SK-N-SH (cell line): ENCODE measurements at regions not wholly inside any gene's neighbourhood (a gene's known extent, or its start where the extent isn't known, plus 50 kb on each side); places are given as distances from the start of the nearest gene placed in this dataset.

Experiments used
- CTCF ChIA-PET: fragments of 300-600, 350-600 bp; formaldehyde crosslinking; extraction: SDS; loops from one replicate; lab custom pipeline; 2021; lab: Yijun Ruan, JAX
- POLR2A ChIA-PET: fragments of 350-600 bp; sonication (Branson Sonifier 250); formaldehyde crosslinking; extraction: SDS; loops from one replicate; lab custom pipeline; 2020; ENCODE audit warnings: antibody characterized with exemption, inconsistent platforms; lab: Yijun Ruan, JAX
- DNase-seq: peaks from one replicate; pipeline ENCODE4 v3.0.0; 2012
- H2AFZ ChIP-seq: fragments of 200-600 bp; sonication (generic); 2 replicates; pipeline ENCODE4 v1.8.1; 2016; ENCODE audit warnings: antibody characterized with exemption, mild to moderate bottlenecking, low read depth
- H3F3A ChIP-seq: fragments of 200-600 bp; sonication (generic); replicated peaks from 2 replicates; pipeline ENCODE3; 2016; ENCODE audit warnings: antibody characterized with exemption, mild to moderate bottlenecking; ENCODE audit not compliant: insufficient read depth
- H3K27ac ChIP-seq, 2 experiments: fragments of 200-500 bp in 1 of 2; fragments of 200-600 bp in 1 of 2; sonication (Bioruptor generic) in 1 of 2; sonication (generic), shearing (Covaris generic) in 1 of 2; 2 replicates each; pipeline versions ENCODE4 v1.5.1 to v1.6.1; 2014 to 2016; ENCODE audit warnings: low read depth in 2 of 2, inconsistent platforms in 1 of 2, low read length in 1 of 2, mild to moderate bottlenecking in 1 of 2, mixed read lengths in 1 of 2
- H3K27me3 ChIP-seq: fragments of 200-600 bp; sonication (generic), shearing (Covaris generic); 2 replicates; pipeline ENCODE4 v1.6.1; 2016; ENCODE audit warnings: mixed run types; ENCODE audit not compliant: insufficient read depth
- H3K36me3 ChIP-seq, 2 experiments: fragments of 200-500 bp in 1 of 2; fragments of 200-600 bp in 1 of 2; sonication (Bioruptor generic) in 1 of 2; sonication (generic) in 1 of 2; replicated peaks in 1 of 2; 2 replicates each; pipeline versions ENCODE3 to v1.5.1; 2014 to 2016; ENCODE audit warnings: low read length in 1 of 2, mild to moderate bottlenecking in 1 of 2; ENCODE audit not compliant: insufficient read depth in 2 of 2, control insufficient read depth in 1 of 2
- H3K4me1 ChIP-seq, 2 experiments: fragments of 200-500 bp in 1 of 2; fragments of 200-600 bp in 1 of 2; sonication (Bioruptor generic) in 1 of 2; sonication (generic), shearing (Covaris generic) in 1 of 2; 2 replicates each; pipeline versions ENCODE4 v1.5.1 to v1.6.1; 2014 to 2016; ENCODE audit warnings: low read depth in 1 of 2, low read length in 1 of 2, mixed run types in 1 of 2; ENCODE audit not compliant: insufficient read depth in 2 of 2, control insufficient read depth in 1 of 2
- H3K4me2 ChIP-seq: fragments of 200-600 bp; sonication (generic), shearing (Covaris generic); 2 replicates; pipeline ENCODE4 v1.6.1; 2017; ENCODE audit warnings: mixed run types
- H3K4me3 ChIP-seq, 2 experiments: fragments of 200-500 bp in 1 of 2; fragments of 200-600 bp in 1 of 2; sonication (Bioruptor generic) in 1 of 2; sonication (generic), shearing (Covaris generic) in 1 of 2; 2 replicates each; pipeline versions ENCODE4 v1.5.1 to v1.8.1; 2014 to 2016; ENCODE audit warnings: low read depth in 2 of 2, inconsistent platforms in 1 of 2, low read length in 1 of 2, mild to moderate bottlenecking in 1 of 2, mixed read lengths in 1 of 2, moderate library complexity in 1 of 2
- H3K79me2 ChIP-seq: fragments of 200-600 bp; sonication (generic); 2 replicates; pipeline ENCODE4 v1.8.1; 2017; ENCODE audit warnings: mild to moderate bottlenecking; ENCODE audit not compliant: insufficient read depth
- H3K9ac ChIP-seq: fragments of 200-600 bp; sonication (generic); 2 replicates; pipeline ENCODE4 v1.6.1; 2017; ENCODE audit warnings: mixed run types
- H3K9me2 ChIP-seq: fragments of 200-600 bp; sonication (generic); 2 replicates; pipeline ENCODE4 v1.6.1; 2017; ENCODE audit warnings: mixed run types
- H3K9me3 ChIP-seq: fragments of 200-600 bp; sonication (generic); 2 replicates; pipeline ENCODE4 v1.6.1; 2017; ENCODE audit warnings: mixed run types, mild to moderate bottlenecking, moderate library complexity
- H4K20me1 ChIP-seq: fragments of 200-600 bp; sonication (generic); 2 replicates; pipeline ENCODE4 v1.6.1; 2017; ENCODE audit warnings: mild to moderate bottlenecking, mixed run types; ENCODE audit not compliant: insufficient read depth
- CHD2 ChIP-seq: fragments of 150-350 bp; IDR thresholded peaks from 2 replicates; pipeline ENCODE4 v1.6.1; 2018; ENCODE audit warnings: low read length; ENCODE audit not compliant: partially characterized antibody
- ELF1 ChIP-seq: IDR thresholded peaks from 2 replicates; pipeline ENCODE4 v1.4.0; 2012
- EP300 ChIP-seq, 2 experiments: IDR thresholded peaks; 2 replicates each; pipeline versions ENCODE4 v1.4.0 to v1.6.1; 2012; ENCODE audit warnings: borderline replicate concordance in 1 of 2, low read depth in 1 of 2, low read length in 1 of 2
- FOSL2 ChIP-seq: IDR thresholded peaks from 2 replicates; pipeline ENCODE4 v1.4.0; 2012; ENCODE audit warnings: low read depth, mild to moderate bottlenecking, moderate library complexity, borderline replicate concordance
- FOXJ3 ChIP-seq: sonication (generic); formaldehyde crosslinking; IDR thresholded peaks from 2 replicates; pipeline ENCODE4 v1.5.1; 2020; ENCODE audit warnings: mild to moderate bottlenecking, missing genetic modification reagents
- FOXM1 ChIP-seq: IDR thresholded peaks from 2 replicates; pipeline ENCODE4 v1.4.0; 2012; ENCODE audit warnings: low read depth, mild to moderate bottlenecking
- GATA2 ChIP-seq: sonication (generic); formaldehyde crosslinking; IDR thresholded peaks from 2 replicates; pipeline ENCODE4 v1.5.0; 2020; ENCODE audit warnings: mild to moderate bottlenecking, missing genetic modification reagents
- MEF2A ChIP-seq: IDR thresholded peaks from 2 replicates; pipeline ENCODE4 v1.4.0; 2012; ENCODE audit warnings: low read depth, borderline replicate concordance
- NFIC ChIP-seq: IDR thresholded peaks from 2 replicates; pipeline ENCODE4 v1.4.0; 2012; ENCODE audit warnings: borderline replicate concordance
- NRF1 ChIP-seq: IDR thresholded peaks from 2 replicates; pipeline ENCODE4 v1.6.1; 2012; ENCODE audit warnings: low read depth, mild to moderate bottlenecking, low read length
- POLR2AphosphoS5 ChIP-seq: IDR thresholded peaks from 2 replicates; pipeline ENCODE4 v1.6.1; 2012; ENCODE audit warnings: low read depth, low read length
- RAD21 ChIP-seq: IDR thresholded peaks from 2 replicates; pipeline ENCODE4 v1.6.1; 2012; ENCODE audit warnings: mild to moderate bottlenecking, low read length
- RCOR1 ChIP-seq: fragments of 150-350 bp; IDR thresholded peaks from 2 replicates; pipeline ENCODE4 v1.6.1; 2017; ENCODE audit warnings: antibody characterized with exemption, low read length
- RFX5 ChIP-seq: IDR thresholded peaks from 2 replicates; pipeline ENCODE4 v1.6.1; 2012; ENCODE audit warnings: mild to moderate bottlenecking, improper control_type of control experiment, low read length
- SIN3A ChIP-seq: IDR thresholded peaks from 2 replicates; pipeline ENCODE4 v1.6.1; 2012; ENCODE audit warnings: low read depth, mild to moderate bottlenecking, low read length, moderate library complexity, borderline replicate concordance
- WGBS: methylation state at CpG from one replicate; pipeline ENCODE4 v1.1.6; 2017; ENCODE audit warnings: low lambda C conversion rate; 5-methylcytosine and 5-hydroxymethylcytosine counted together
- TF ChIP-seq, protein P1 (sequence below): fragments of 150-350 bp; IDR thresholded peaks from 2 replicates; pipeline ENCODE4 v1.6.1; 2017; ENCODE audit warnings: antibody characterized with exemption, low read length, low read depth, borderline replicate concordance
- TF ChIP-seq, protein P2 (sequence below): IDR thresholded peaks from 2 replicates; pipeline ENCODE4; 2012
- TF ChIP-seq, protein P3 (sequence below): fragments of 200-600 bp; sonication (generic); IDR thresholded peaks from 2 replicates; pipeline ENCODE4 v1.6.1; 2017; ENCODE audit warnings: antibody characterized with exemption, mild to moderate bottlenecking, moderate library complexity
- TF ChIP-seq, protein P4 (sequence below): IDR thresholded peaks from 2 replicates; pipeline ENCODE4 v1.4.0; 2012; ENCODE audit warnings: low read depth
- TF ChIP-seq, protein P5 (sequence below): IDR thresholded peaks from 2 replicates; pipeline ENCODE4 v1.4.0; 2012; ENCODE audit warnings: low read depth, borderline replicate concordance

DNA sequence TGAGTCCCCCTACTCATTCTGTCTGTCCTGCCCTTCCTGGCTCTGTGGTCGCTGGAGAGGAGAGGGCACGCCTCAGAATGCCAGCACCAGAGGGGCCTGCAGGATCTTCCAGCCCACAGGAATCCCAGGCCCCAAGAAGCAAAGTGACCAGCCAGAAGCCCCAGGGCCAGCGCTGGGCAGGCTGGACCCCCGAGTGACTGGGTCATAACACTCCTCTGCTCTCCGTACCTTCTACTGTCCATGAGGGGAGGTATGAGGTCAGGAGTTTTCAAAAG is 102.6 kb upstream of the GPR26 start (continued):
- TF ChIP-seq, protein P1, sequence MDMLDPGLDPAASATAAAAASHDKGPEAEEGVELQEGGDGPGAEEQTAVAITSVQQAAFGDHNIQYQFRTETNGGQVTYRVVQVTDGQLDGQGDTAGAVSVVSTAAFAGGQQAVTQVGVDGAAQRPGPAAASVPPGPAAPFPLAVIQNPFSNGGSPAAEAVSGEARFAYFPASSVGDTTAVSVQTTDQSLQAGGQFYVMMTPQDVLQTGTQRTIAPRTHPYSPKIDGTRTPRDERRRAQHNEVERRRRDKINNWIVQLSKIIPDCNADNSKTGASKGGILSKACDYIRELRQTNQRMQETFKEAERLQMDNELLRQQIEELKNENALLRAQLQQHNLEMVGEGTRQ = no peak
- TF ChIP-seq, protein P2, sequence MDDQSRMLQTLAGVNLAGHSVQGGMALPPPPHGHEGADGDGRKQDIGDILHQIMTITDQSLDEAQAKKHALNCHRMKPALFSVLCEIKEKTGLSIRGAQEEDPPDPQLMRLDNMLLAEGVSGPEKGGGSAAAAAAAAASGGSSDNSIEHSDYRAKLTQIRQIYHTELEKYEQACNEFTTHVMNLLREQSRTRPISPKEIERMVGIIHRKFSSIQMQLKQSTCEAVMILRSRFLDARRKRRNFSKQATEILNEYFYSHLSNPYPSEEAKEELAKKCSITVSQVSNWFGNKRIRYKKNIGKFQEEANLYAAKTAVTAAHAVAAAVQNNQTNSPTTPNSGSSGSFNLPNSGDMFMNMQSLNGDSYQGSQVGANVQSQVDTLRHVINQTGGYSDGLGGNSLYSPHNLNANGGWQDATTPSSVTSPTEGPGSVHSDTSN = no peak
- no peak for TF ChIP-seq RFX5
- TF ChIP-seq FOXJ3 = no peak
- no peak for TF ChIP-seq RCOR1
- TF ChIP-seq FOXM1 = no peak
- TF ChIP-seq POLR2AphosphoS5 = no peak

DNA sequence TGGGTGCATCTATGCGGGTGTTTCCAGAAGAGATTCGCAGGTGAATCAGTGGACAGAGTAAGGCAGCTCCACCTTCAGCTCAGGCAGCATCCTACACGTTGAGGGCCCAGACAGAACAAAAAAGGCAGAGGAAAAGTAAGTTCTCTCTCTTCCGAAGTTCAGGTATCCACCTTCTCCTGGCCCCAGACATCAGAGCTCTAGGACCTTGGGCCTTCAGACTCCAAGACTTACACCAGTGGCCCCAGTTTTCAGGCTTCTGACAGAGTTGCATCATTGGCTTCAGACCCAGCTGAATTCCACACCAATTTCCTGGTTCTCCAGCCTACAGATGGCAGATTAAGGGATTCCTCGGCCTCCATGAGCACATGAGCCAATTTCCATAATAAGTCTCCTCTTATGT is 102.2 kb upstream of the GPR26 start:
- Histone ChIP-seq H3K27me3 (no peaks in the 10 kb centered on the region), H3K36me3 (no peaks in the 10 kb centered on the region), H3F3A (no peaks in the 10 kb centered on the region), H3K79me2 (no peaks in the 10 kb centered on the region), H3K9me2 (no peaks in the 10 kb centered on the region), H3K4me2 (no peak overlapping the region), H3K4me1 (no peaks in the 10 kb centered on the region), H3K4me3 (no peak overlapping the region), H3K27ac (no peak overlapping the region), H4K20me1 (no peaks in the 10 kb centered on the region), H3K9me3 (no peaks in the 10 kb centered on the region), H3K9ac (no peak overlapping the region), H2AFZ (no peak overlapping the region)
- CTCF ChIA-PET = interaction anchor here (1.0 to 2.9 kb wide), 4 partner anchors 16 to 520 kb away, joined by 4 to 20 read pairs (median 8); no protein-coding TSS in a partner anchor
- WGBS = 20% methylated on average over 4 of the region's 5 CpGs
- TF ChIP-seq CHD2 = no peak
- POLR2A ChIA-PET = no interaction called here
- DNase-seq = no peak

DNA sequence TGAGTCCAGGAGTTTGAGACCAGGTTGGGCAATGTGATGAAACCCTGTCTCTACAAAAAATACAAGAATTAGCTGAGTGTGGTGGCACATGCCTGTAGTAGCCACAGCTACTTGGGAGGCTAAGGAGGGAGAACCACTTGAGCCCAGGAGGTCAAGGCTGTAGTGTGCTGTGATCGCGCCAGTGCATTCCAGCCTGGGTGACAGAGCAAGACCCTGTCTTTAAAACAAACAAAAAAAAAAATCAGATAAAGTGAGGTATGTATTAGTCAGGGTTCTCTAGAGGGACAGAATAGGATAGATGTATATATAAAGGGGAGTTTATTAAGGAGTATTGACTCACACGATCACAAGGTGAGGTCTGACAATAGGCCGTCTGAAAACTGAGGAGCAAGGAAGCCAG is 101.5 kb upstream of the GPR26 start:
- H3K9me3 ChIP-seq = no peaks in the 10 kb centered on the region
- no peak for DNase-seq
- H3K4me2 ChIP-seq = no peak overlapping the region
- H3K79me2 ChIP-seq = no peaks in the 10 kb centered on the region
- ChIA-PET CTCF (interaction anchor here (0.6 to 2.4 kb wide), 3 partner anchors 432 to 737 kb away, joined by 3 to 11 read pairs (median 5); no protein-coding TSS in a partner anchor), POLR2A (no interaction called here)
- H3K27ac ChIP-seq = no peak overlapping the region
- no peaks in the 10 kb centered on the region for H3K36me3 ChIP-seq
- no peaks in the 10 kb centered on the region for H3K9me2 ChIP-seq
- 61% methylated on average over 4 of the region's 4 CpGs for WGBS
- no peak for TF ChIP-seq ELF1
- no peak for TF ChIP-seq SIN3A
- no peak for TF ChIP-seq NRF1
- TF ChIP-seq, protein P3, sequence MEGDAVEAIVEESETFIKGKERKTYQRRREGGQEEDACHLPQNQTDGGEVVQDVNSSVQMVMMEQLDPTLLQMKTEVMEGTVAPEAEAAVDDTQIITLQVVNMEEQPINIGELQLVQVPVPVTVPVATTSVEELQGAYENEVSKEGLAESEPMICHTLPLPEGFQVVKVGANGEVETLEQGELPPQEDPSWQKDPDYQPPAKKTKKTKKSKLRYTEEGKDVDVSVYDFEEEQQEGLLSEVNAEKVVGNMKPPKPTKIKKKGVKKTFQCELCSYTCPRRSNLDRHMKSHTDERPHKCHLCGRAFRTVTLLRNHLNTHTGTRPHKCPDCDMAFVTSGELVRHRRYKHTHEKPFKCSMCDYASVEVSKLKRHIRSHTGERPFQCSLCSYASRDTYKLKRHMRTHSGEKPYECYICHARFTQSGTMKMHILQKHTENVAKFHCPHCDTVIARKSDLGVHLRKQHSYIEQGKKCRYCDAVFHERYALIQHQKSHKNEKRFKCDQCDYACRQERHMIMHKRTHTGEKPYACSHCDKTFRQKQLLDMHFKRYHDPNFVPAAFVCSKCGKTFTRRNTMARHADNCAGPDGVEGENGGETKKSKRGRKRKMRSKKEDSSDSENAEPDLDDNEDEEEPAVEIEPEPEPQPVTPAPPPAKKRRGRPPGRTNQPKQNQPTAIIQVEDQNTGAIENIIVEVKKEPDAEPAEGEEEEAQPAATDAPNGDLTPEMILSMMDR = no peak
- TF ChIP-seq EP300 (IDR thresholded peaks at IDR 0.05; ENCODE audit: borderline replicate concordance in 1 of 2, low read depth in 1 of 2, low read length in 1 of 2) = no peak
- TF ChIP-seq MEF2A = no peak
- TF ChIP-seq, protein P4, sequence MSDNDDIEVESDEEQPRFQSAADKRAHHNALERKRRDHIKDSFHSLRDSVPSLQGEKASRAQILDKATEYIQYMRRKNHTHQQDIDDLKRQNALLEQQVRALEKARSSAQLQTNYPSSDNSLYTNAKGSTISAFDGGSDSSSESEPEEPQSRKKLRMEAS = no peak
- no peak for TF ChIP-seq NFIC
- no peak for TF ChIP-seq RAD21
- TF ChIP-seq FOXM1 = no peak
- TF ChIP-seq GATA2 (CRISPR knock-in tag) = no peak
- TF ChIP-seq CHD2 = no peak
- no peak for TF ChIP-seq FOSL2
- TF ChIP-seq, protein P5, sequence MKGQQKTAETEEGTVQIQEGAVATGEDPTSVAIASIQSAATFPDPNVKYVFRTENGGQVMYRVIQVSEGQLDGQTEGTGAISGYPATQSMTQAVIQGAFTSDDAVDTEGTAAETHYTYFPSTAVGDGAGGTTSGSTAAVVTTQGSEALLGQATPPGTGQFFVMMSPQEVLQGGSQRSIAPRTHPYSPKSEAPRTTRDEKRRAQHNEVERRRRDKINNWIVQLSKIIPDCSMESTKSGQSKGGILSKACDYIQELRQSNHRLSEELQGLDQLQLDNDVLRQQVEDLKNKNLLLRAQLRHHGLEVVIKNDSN = no peak
- no peaks in the 10 kb centered on the region for H4K20me1 ChIP-seq
- H3K27me3 ChIP-seq = no peaks in the 10 kb centered on the region
- H2AFZ ChIP-seq = no peak overlapping the region
- H3K4me1 ChIP-seq = no peaks in the 10 kb centered on the region
- H3F3A ChIP-seq = no peaks in the 10 kb centered on the region
- H3K9ac ChIP-seq = no peak overlapping the region
- no peak overlapping the region for H3K4me3 ChIP-seq
